ENCODE measurements at regions not wholly inside any gene's neighbourhood (a gene's known extent, or its start where the extent isn't known, plus 50 kb on each side); places are given as distances from the start of the nearest gene placed in this dataset.

- Histone ChIP-seq H3K27me3 (no peaks in the 10 kb centered on the region), H3K4me1 (no peaks in the 10 kb centered on the region), H3K27ac (no peak overlapping the region), H3K4me3 (no peak overlapping the region), H3K9me3 (peaks cover 9% of the 10 kb centered on the region), H3K36me3 (no peaks in the 10 kb centered on the region)
- TF ChIP-seq EP300 (IDR thresholded peaks at IDR 0.05) (no peak), POLR2A (IDR thresholded peaks at IDR 0.05) (no peak), POLR2AphosphoS5 (IDR thresholded peaks at IDR 0.05) (no peak)
- TF ChIP-seq, protein P1, sequence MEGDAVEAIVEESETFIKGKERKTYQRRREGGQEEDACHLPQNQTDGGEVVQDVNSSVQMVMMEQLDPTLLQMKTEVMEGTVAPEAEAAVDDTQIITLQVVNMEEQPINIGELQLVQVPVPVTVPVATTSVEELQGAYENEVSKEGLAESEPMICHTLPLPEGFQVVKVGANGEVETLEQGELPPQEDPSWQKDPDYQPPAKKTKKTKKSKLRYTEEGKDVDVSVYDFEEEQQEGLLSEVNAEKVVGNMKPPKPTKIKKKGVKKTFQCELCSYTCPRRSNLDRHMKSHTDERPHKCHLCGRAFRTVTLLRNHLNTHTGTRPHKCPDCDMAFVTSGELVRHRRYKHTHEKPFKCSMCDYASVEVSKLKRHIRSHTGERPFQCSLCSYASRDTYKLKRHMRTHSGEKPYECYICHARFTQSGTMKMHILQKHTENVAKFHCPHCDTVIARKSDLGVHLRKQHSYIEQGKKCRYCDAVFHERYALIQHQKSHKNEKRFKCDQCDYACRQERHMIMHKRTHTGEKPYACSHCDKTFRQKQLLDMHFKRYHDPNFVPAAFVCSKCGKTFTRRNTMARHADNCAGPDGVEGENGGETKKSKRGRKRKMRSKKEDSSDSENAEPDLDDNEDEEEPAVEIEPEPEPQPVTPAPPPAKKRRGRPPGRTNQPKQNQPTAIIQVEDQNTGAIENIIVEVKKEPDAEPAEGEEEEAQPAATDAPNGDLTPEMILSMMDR (IDR thresholded peaks at IDR 0.05): no peak
- 98% methylated on average over 3 of the region's 3 CpGs for WGBS
- DNase-seq (ENCODE audit: low spot score in 2 of 2): no peak
Observed at GRCh38 chr10:36195364-36195763, 553.3 kb upstream of the FZD8 start.

DNA sequence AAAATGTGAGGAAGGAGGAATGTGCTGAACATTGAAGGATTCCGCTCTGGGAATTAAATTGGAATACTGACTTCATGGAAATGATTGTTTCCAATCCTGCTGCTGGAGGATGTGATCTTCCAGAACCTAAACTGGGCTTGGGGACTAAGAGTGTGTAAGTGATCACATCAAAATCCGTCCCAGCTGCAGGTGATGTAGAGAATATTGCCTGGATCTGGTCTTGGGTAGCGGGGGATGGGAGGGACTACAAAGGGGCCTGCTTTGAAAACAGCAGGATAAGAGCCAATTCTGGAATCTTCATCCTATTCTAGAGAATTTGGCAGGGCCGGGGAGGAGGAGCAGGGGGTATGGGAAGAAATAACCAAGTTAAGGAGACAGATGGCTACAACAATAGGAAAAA, 552.2 kb upstream of the FZD8 start:
- Histone ChIP-seq H3K27ac (no peak overlapping the region), H3K36me3 (no peaks in the 10 kb centered on the region), H3K9me3 (peaks cover 9% of the 10 kb centered on the region), H3K4me3 (no peak overlapping the region), H3K4me1 (no peaks in the 10 kb centered on the region), H3K27me3 (no peaks in the 10 kb centered on the region)
- DNase-seq (ENCODE audit: low spot score in 2 of 2): no peak
- TF ChIP-seq POLR2AphosphoS5 (IDR thresholded peaks at IDR 0.05): no peak
- no peak for TF ChIP-seq EP300 (IDR thresholded peaks at IDR 0.05)
- 89% methylated on average over 4 of the region's 4 CpGs for whole genome bisulfite sequencing

DNA sequence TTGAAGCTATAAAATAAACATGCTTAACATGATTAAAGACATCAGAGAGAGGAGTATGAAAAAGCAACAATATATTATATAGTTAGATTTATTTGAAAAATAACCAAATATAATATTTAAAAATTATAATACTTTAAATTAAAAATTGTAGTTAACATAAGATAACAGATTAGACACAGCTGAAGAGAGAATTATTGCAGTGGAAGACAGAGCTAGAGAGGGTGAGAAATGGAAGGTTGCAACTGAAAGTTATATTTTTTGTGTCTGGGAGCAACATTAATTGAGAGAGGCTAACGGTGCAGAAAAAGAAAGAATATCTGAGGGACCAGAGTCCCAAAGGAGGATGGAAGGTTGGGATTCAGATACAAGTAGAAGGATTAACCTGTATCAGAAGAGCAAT, 548.9 kb upstream of the FZD8 start:
- no peak for DNase-seq (ENCODE audit: low spot score in 2 of 2)
- WGBS: 71% methylated on average over 1 of the region's 1 CpG

GRCh38 chr10:36188461-36188860, 546.4 kb upstream of the FZD8 start:
- peaks cover 9% of the 10 kb centered on the region for H3K9me3 ChIP-seq
- peaks cover 5% of the 10 kb centered on the region for H3K4me1 ChIP-seq
- no peak overlapping the region for H3K27ac ChIP-seq
- H3K36me3 ChIP-seq: no peaks in the 10 kb centered on the region
- no peaks in the 10 kb centered on the region for H3K27me3 ChIP-seq
- no peak for DNase-seq (ENCODE audit: low spot score in 2 of 2)
- TF ChIP-seq POLR2AphosphoS5 (IDR thresholded peaks at IDR 0.05): no peak
- no peak for TF ChIP-seq POLR2A (IDR thresholded peaks at IDR 0.05)
- no peak for TF ChIP-seq EP300 (IDR thresholded peaks at IDR 0.05)
- 52% methylated on average over 4 of the region's 4 CpGs for WGBS
- no peak overlapping the region for H3K4me3 ChIP-seq

More for the DNA sequence above, 548.9 kb upstream of the FZD8 start:
- Histone ChIP-seq H3K27me3 (no peaks in the 10 kb centered on the region), H3K27ac (no peak overlapping the region), H3K4me1 (peaks cover 5% of the 10 kb centered on the region), H3K4me3 (no peak overlapping the region), H3K36me3 (no peaks in the 10 kb centered on the region), H3K9me3 (peaks cover 9% of the 10 kb centered on the region)
- TF ChIP-seq POLR2AphosphoS5 (IDR thresholded peaks at IDR 0.05) (no peak), EP300 (IDR thresholded peaks at IDR 0.05) (no peak), POLR2A (IDR thresholded peaks at IDR 0.05) (no peak)
- TF ChIP-seq, protein P1 (IDR thresholded peaks at IDR 0.05): no peak

GRCh38 chr10:36188080-36188453, 546.0 kb upstream of the FZD8 start:
- TF ChIP-seq EP300 (IDR thresholded peaks at IDR 0.05) (no peak), POLR2AphosphoS5 (IDR thresholded peaks at IDR 0.05) (no peak), POLR2A (IDR thresholded peaks at IDR 0.05) (no peak)
- TF ChIP-seq, protein P1 (IDR thresholded peaks at IDR 0.05): no peak
- Histone ChIP-seq H3K27me3 (no peaks in the 10 kb centered on the region), H3K36me3 (no peaks in the 10 kb centered on the region), H3K4me3 (no peak overlapping the region), H3K9me3 (peaks cover 9% of the 10 kb centered on the region), H3K27ac (no peak overlapping the region), H3K4me1 (peaks cover 5% of the 10 kb centered on the region)
- 22% methylated on average over 8 of the region's 8 CpGs for WGBS
- no peak for DNase-seq (ENCODE audit: low spot score in 2 of 2)

DNA sequence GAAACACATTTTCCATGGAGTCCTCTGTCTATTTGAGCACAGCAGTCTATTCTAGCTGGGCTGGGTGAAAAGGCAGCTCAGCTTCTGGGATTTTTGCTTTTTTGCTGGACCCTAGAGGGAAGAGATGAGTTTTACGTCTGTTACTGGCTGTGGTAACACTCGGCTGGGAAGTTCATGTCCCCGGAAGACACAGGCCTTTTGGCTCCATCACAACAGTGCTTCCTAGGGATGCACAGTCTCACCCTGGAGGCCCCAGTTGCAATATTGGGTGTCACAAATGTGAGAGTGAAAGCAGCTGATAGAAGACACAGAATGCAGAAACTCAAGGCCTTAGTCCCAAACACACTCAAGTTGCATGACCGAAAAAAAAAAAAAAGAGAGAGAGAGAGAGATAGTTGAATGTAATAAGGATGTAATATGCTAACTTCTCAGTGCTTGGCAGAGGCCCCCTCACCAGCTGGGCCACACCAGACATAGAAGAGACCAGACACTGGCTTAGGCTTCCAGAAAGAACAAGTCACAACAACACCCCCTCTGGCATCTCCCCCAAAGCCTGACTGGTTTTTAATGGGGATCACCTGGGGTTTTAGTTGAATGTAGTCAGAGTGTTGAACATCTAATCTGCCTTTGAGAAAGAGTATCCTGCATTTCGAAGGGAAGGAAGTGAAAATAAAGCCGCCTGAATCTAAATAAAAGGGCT, 545.4 kb upstream of the FZD8 start:
- TF ChIP-seq POLR2AphosphoS5 (IDR thresholded peaks at IDR 0.05) (no peak), POLR2A (IDR thresholded peaks at IDR 0.05) (no peak), EP300 (IDR thresholded peaks at IDR 0.05) (no peak)
- TF ChIP-seq, protein P1 (IDR thresholded peaks at IDR 0.05): no peak
- Histone ChIP-seq H3K4me1 (peaks cover 5% of the 10 kb centered on the region), H3K4me3 (no peak overlapping the region), H3K27me3 (no peaks in the 10 kb centered on the region), H3K36me3 (no peaks in the 10 kb centered on the region), H3K27ac (no peak overlapping the region), H3K9me3 (peaks cover 9% of the 10 kb centered on the region)
- DNase-seq (ENCODE audit: low spot score in 2 of 2): no peak
- 54% methylated on average over 6 of the region's 6 CpGs for WGBS
